HCT116 (cell line): ENCODE measurements at regions not wholly inside any gene's neighbourhood (a gene's known extent, or its start where the extent isn't known, plus 50 kb on each side); places are given as distances from the start of the nearest gene placed in this dataset.

Experiments
- ATAC-seq: fragments of 200-7000 bp; cut with Tn5 transposase; 2 replicates; pipeline ENCODE4 v1.9.1; 2020; ENCODE audit warnings: mild to moderate bottlenecking, moderate library complexity
- BruUV-seq: library from RNA; stranded (reverse); fragments of 400-500 nt; replicated peaks from 2 replicates; lab custom pipeline; 2021; lab: Mats Ljungman, UMichigan
- CTCF ChIA-PET: fragments of 300-600 bp; sonication (Branson Sonifier 250); formaldehyde crosslinking; loops from one replicate; lab custom pipeline; 2021; ENCODE audit warnings: antibody characterized with exemption; lab: Charles Lee
- POLR2A ChIA-PET: fragments of 300-600, 350-600 bp; sonication (Branson Sonifier 250); formaldehyde crosslinking; loops from one replicate; lab custom pipeline; 2021; ENCODE audit warnings: antibody characterized with exemption; lab: Charles Lee
- RAD21 ChIA-PET, 2 experiments: fragments of 300-600 bp; sonication (Branson Sonifier 250); formaldehyde crosslinking; loops; one replicate each; lab custom pipeline; 2023; ENCODE audit warnings: low total read pairs in 2 of 2; ENCODE audit not compliant: uncharacterized antibody in 2 of 2, unreplicated experiment in 2 of 2, low non-redundant PET in 1 of 2; lab: Charles Lee
- DNase-seq: peaks from one replicate; pipeline ENCODE4 v3.0.0-alpha.2; 2010; ENCODE audit warnings: low read depth, low spot score
- H2AFZ ChIP-seq: fragments of 200-600 bp; shearing (Covaris generic), sonication (generic); 2 replicates; pipeline ENCODE4 v1.6.1; 2017; ENCODE audit warnings: low read depth, mixed run types, mixed read lengths, antibody characterized with exemption, low read length; ENCODE audit not compliant: poor library complexity, severe bottlenecking
- H3K27ac ChIP-seq: 2 replicates; pipeline ENCODE4 v1.5.1; 2012; ENCODE audit warnings: low read depth, low read length
- H3K27me3 ChIP-seq: fragments of 200-600 bp; sonication (generic); 2 replicates; pipeline ENCODE4 v1.6.1; 2016; ENCODE audit warnings: mixed run types, low read length, mixed read lengths; ENCODE audit not compliant: insufficient read depth
- H3K36me3 ChIP-seq, 2 experiments: fragments of 200-500 bp in 1 of 2; fragments of 200-600 bp in 1 of 2; sonication (Bioruptor generic) in 1 of 2; sonication (generic) in 1 of 2; 2 replicates each; pipeline versions ENCODE4 v1.5.1 to v1.6.1; 2014 to 2016; ENCODE audit warnings: low read length in 2 of 2, inconsistent platforms in 1 of 2, mixed read lengths in 1 of 2, mixed run types in 1 of 2; ENCODE audit not compliant: insufficient read depth in 2 of 2, control insufficient read depth in 1 of 2
- H3K4me1 ChIP-seq, 2 experiments: fragments of 200-600 bp in 1 of 2; sonication (generic) in 1 of 2; 2 replicates each; pipeline versions ENCODE4 v1.5.1 to v1.6.1; 2012 to 2017; ENCODE audit warnings: low read length in 2 of 2, inconsistent platforms in 1 of 2, mild to moderate bottlenecking in 1 of 2, mixed read lengths in 1 of 2, mixed run types in 1 of 2, moderate library complexity in 1 of 2; ENCODE audit not compliant: insufficient read depth in 2 of 2, control insufficient read depth in 1 of 2
- H3K4me2 ChIP-seq: fragments of 200-600 bp; sonication (generic); 2 replicates; pipeline ENCODE4 v1.6.1; 2017; ENCODE audit warnings: mixed run types, low read length, mixed read lengths
- H3K4me3 ChIP-seq, 2 experiments: fragments of 200-600 bp in 1 of 2; sonication (generic) in 1 of 2; replicated peaks in 1 of 2; 2 replicates each; pipeline ENCODE4 v1.5.1; 2011 to 2016; ENCODE audit warnings: low read length in 2 of 2, control low read depth in 1 of 2, low read depth in 1 of 2, mild to moderate bottlenecking in 1 of 2, mixed read lengths in 1 of 2, mixed run types in 1 of 2
- H3K79me2 ChIP-seq: fragments of 200-600 bp; sonication (generic); 2 replicates; pipeline ENCODE4 v1.6.1; 2017; ENCODE audit warnings: mild to moderate bottlenecking, mixed run types, low read length, moderate library complexity, mixed read lengths; ENCODE audit not compliant: insufficient read depth
- H3K9ac ChIP-seq: fragments of 200-600 bp; sonication (generic); 2 replicates; pipeline ENCODE4 v1.6.1; 2016; ENCODE audit warnings: low read length, mixed read lengths
- H3K9me2 ChIP-seq: fragments of 200-600 bp; sonication (generic), shearing (Covaris generic); 2 replicates; pipeline ENCODE4 v1.6.1; 2017; ENCODE audit warnings: mixed run types, mild to moderate bottlenecking, moderate library complexity; ENCODE audit not compliant: insufficient read depth
- H3K9me3 ChIP-seq, 2 experiments: fragments of 200-500 bp in 1 of 2; fragments of 200-600 bp in 1 of 2; sonication (Bioruptor generic) in 1 of 2; sonication (generic) in 1 of 2; 2 replicates each; pipeline ENCODE4 v1.6.1; 2014 to 2017; ENCODE audit warnings: low read length in 2 of 2, mixed read lengths in 2 of 2, inconsistent platforms in 1 of 2, low read depth in 1 of 2, mild to moderate bottlenecking in 1 of 2, mixed run types in 1 of 2, moderate library complexity in 1 of 2; ENCODE audit not compliant: control insufficient read depth in 1 of 2, insufficient read depth in 1 of 2
- H4K20me1 ChIP-seq: fragments of 200-600 bp; sonication (generic), shearing (Covaris generic); 2 replicates; pipeline ENCODE4 v1.6.1; 2017; ENCODE audit warnings: mixed run types, mild to moderate bottlenecking, moderate library complexity; ENCODE audit not compliant: insufficient read depth
- ATF3 ChIP-seq: IDR thresholded peaks from 2 replicates; pipeline ENCODE4 v1.6.1; 2012
- CBX3 ChIP-seq: IDR thresholded peaks from 2 replicates; pipeline ENCODE4 v1.6.1; 2012; ENCODE audit warnings: low read depth
- CEBPB ChIP-seq: IDR thresholded peaks from 2 replicates; pipeline ENCODE4 v1.6.1; 2012; ENCODE audit warnings: low read depth
- CTCF ChIP-seq, 3 experiments: fragments of 200-600 bp in 1 of 3; sonication (generic) in 1 of 3; IDR thresholded peaks in 2 of 3; conservative IDR thresholded peaks in 1 of 3; 2 replicates each; pipeline ENCODE4 v1.5.1; 2012 to 2017; ENCODE audit warnings: low read depth in 2 of 3, low read length in 2 of 3, antibody characterized with exemption in 1 of 3, borderline replicate concordance in 1 of 3, control low read depth in 1 of 3, mild to moderate bottlenecking in 1 of 3, mixed read lengths in 1 of 3, mixed run types in 1 of 3, moderate library complexity in 1 of 3; ENCODE audit not compliant: insufficient read depth in 1 of 3
- ELF1 ChIP-seq: IDR thresholded peaks from 2 replicates; pipeline ENCODE4 v1.6.1; 2012; ENCODE audit warnings: low read depth, borderline replicate concordance
- EZH2 ChIP-seq: fragments of 200-600 bp; sonication (generic); IDR thresholded peaks from 2 replicates; pipeline ENCODE4 v1.6.1; 2017; ENCODE audit warnings: antibody characterized with exemption, mixed run types
- EZH2phosphoT487 ChIP-seq: fragments of 200-600 bp; IDR thresholded peaks from 2 replicates; pipeline ENCODE4 v1.6.1; 2018; ENCODE audit warnings: antibody characterized with exemption, borderline replicate concordance
- MAX ChIP-seq: IDR thresholded peaks from 2 replicates; pipeline ENCODE4 v1.6.1; 2012
- POLR2A ChIP-seq: IDR thresholded peaks from 2 replicates; pipeline ENCODE4 v1.7.0; 2011; ENCODE audit warnings: borderline replicate concordance; ENCODE audit not compliant: insufficient read depth, insufficient read length; ENCODE audit errors: extremely low read depth
- POLR2AphosphoS5 ChIP-seq: IDR thresholded peaks from 2 replicates; pipeline ENCODE4 v1.6.1; 2011; ENCODE audit warnings: mild to moderate bottlenecking, low read depth, low read length, moderate library complexity
- RAD21 ChIP-seq: IDR thresholded peaks from 2 replicates; pipeline ENCODE4 v1.6.1; 2012; ENCODE audit warnings: low read depth, mild to moderate bottlenecking
- REST ChIP-seq: IDR thresholded peaks from 2 replicates; pipeline ENCODE4 v1.6.1; 2012; ENCODE audit warnings: low read depth
- SIN3A ChIP-seq: IDR thresholded peaks from 2 replicates; pipeline ENCODE4 v1.6.1; 2012; ENCODE audit warnings: low read depth
- SRF ChIP-seq: IDR thresholded peaks from 2 replicates; pipeline ENCODE4 v1.6.1; 2012; ENCODE audit warnings: low read depth
- TCF7L2 ChIP-seq: IDR thresholded peaks from 2 replicates; pipeline ENCODE4 v1.7.0; 2011; ENCODE audit warnings: borderline replicate concordance, inconsistent platforms; ENCODE audit not compliant: insufficient read depth, insufficient read length; ENCODE audit errors: extremely low read depth
- ZFX ChIP-seq: fragments of 450-650 bp; IDR thresholded peaks from 2 replicates; pipeline ENCODE4 v1.6.1; 2017
- intact Hi-C: fragments of 100-400 bp; cut with micrococcal nuclease; formaldehyde crosslinking; loops from 2 replicates; pipeline ENCODE4 v1.10.0; 2022

- H3K9ac ChIP-seq: no peak overlapping the region
- H3K4me3 ChIP-seq: no peak overlapping the region
- no peaks in the 10 kb centered on the region for H4K20me1 ChIP-seq
- H3K4me2 ChIP-seq: no peak overlapping the region
- no peaks in the 10 kb centered on the region for H3K36me3 ChIP-seq
- H3K4me1 ChIP-seq: no peaks in the 10 kb centered on the region
- no peaks in the 10 kb centered on the region for H3K27me3 ChIP-seq
- RAD21 ChIA-PET: no interaction called here
- DNase-seq (no peak), ATAC-seq (no peak)
- POLR2A ChIA-PET: no interaction called here
- no TSS peak for BruUV-seq
- intact Hi-C loops: no loop called here
- H3K9me3 ChIP-seq: peaks cover 0 to 3% of the 10 kb centered on the region in 2 experiments; a peak in 1 of 4 replicates
- no peak overlapping the region for H2AFZ ChIP-seq
- H3K9me2 ChIP-seq: no peaks in the 10 kb centered on the region
- no peaks in the 10 kb centered on the region for H3K79me2 ChIP-seq
- H3K27ac ChIP-seq: no peak overlapping the region
- CTCF ChIA-PET: no interaction called here
- no peak for TF ChIP-seq CEBPB
- TF ChIP-seq TCF7L2: no peak
- no peak for TF ChIP-seq POLR2AphosphoS5
- TF ChIP-seq ELF1: no peak
- no peak for TF ChIP-seq ZFX
- no peak for TF ChIP-seq MAX
- no peak for TF ChIP-seq SIN3A
- no peak for TF ChIP-seq RAD21
- TF ChIP-seq ATF3: no peak
- no peak for TF ChIP-seq CTCF (IDR thresholded peaks at IDR 0.05 in 2 of 3, conservative IDR thresholded peaks at IDR 0.05 in 1 of 3; ENCODE audit: borderline replicate concordance in 1 of 3, insufficient read depth in 1 of 3, low read depth in 2 of 3, low read length in 2 of 3)
- no peak for TF ChIP-seq SRF
- no peak for TF ChIP-seq CBX3
- no peak for TF ChIP-seq EZH2
- no peak for TF ChIP-seq REST
- no peak for TF ChIP-seq EZH2phosphoT487
- no peak for TF ChIP-seq POLR2A
Observed at GRCh38 chr1:214830941-214831340, 227.9 kb downstream of the CENPF start.
